ENCODE measurements at regions not wholly inside any gene's neighbourhood (a gene's known extent, or its start where the extent isn't known, plus 50 kb on each side); places are given as distances from the start of the nearest gene placed in this dataset.

GRCh38 chr3:30465454-30465853, 140.9 kb upstream of the TGFBR2 start:
- Histone ChIP-seq H3K27me3 (no peaks in the 10 kb centered on the region), H3K9me3 (no peaks in the 10 kb centered on the region), H3K36me3 (no peaks in the 10 kb centered on the region), H3K4me3 (no peak overlapping the region), H3K27ac (no peak overlapping the region), H3K4me1 (no peaks in the 10 kb centered on the region)
- TF ChIP-seq CTCF (IDR thresholded peaks at IDR 0.05) (no peak), POLR2AphosphoS5 (IDR thresholded peaks at IDR 0.05) (no peak)
- DNase-seq = no peak
- intact Hi-C loops (cut with DNase I; ENCODE audit: low total_unique reads) = no loop called here
- WGBS, 5 donors = 93 to 100% (median 100%) methylated on average over 2 of the region's 2 CpGs

- no peak overlapping the region for H3K4me3 ChIP-seq
- H3K4me1 ChIP-seq = peaks cover 0 to 4% (median 0%) of the 10 kb centered on the region in 4 donors
- WGBS, 5 donors = 68 to 86% (median 77%) methylated on average over 1 of the region's 1 CpG
- TF ChIP-seq EP300 (IDR thresholded peaks at IDR 0.05) (no peak), POLR2AphosphoS5 (IDR thresholded peaks at IDR 0.05) (no peak), POLR2A (IDR thresholded peaks at IDR 0.05) (no peak), CTCF (IDR thresholded peaks at IDR 0.05) (no peak)
- no peaks in the 10 kb centered on the region for H3K36me3 ChIP-seq
- intact Hi-C loops (cut with DNase I; ENCODE audit: low total_unique reads) = no loop called here
- H3K27me3 ChIP-seq = no peaks in the 10 kb centered on the region
- no peaks in the 10 kb centered on the region for H3K9me3 ChIP-seq
- H3K27ac ChIP-seq = no peak overlapping the region
- no peak for DNase-seq
Measured at GRCh38 chr3:30467596-30468238, 138.7 kb upstream of the TGFBR2 start.

GRCh38 chr3:30469133-30469532, 137.3 kb upstream of the TGFBR2 start:
- Histone ChIP-seq H3K36me3 (no peaks in the 10 kb centered on the region), H3K27ac (no peak overlapping the region), H3K27me3 (no peaks in the 10 kb centered on the region), H3K4me1 (peaks cover 0 to 5% (median 2%) of the 10 kb centered on the region in 4 donors), H3K4me3 (no peak overlapping the region), H3K9me3 (no peaks in the 10 kb centered on the region)
- no peak for DNase-seq
- TF ChIP-seq POLR2AphosphoS5 (IDR thresholded peaks at IDR 0.05) (no peak), EP300 (IDR thresholded peaks at IDR 0.05) (no peak), CTCF (IDR thresholded peaks at IDR 0.05) (no peak), POLR2A (IDR thresholded peaks at IDR 0.05) (no peak)
- intact Hi-C loops (cut with DNase I; ENCODE audit: low total_unique reads) = no loop called here

- Histone ChIP-seq H3K36me3 (no peaks in the 10 kb centered on the region), H3K27me3 (no peaks in the 10 kb centered on the region), H3K27ac (no peak overlapping the region), H3K9me3 (no peaks in the 10 kb centered on the region), H3K4me3 (no peak overlapping the region), H3K4me1 (peaks cover 0 to 5% (median 2%) of the 10 kb centered on the region in 4 donors)
- no peak for DNase-seq
- intact Hi-C loops (cut with DNase I; ENCODE audit: low total_unique reads) = no loop called here
- 88 to 94% (median 90%) methylated on average over 2 of the region's 2 CpGs for WGBS, 5 donors
- TF ChIP-seq EP300 (IDR thresholded peaks at IDR 0.05) (no peak), POLR2AphosphoS5 (IDR thresholded peaks at IDR 0.05) (no peak), POLR2A (IDR thresholded peaks at IDR 0.05) (no peak), CTCF (IDR thresholded peaks at IDR 0.05) (no peak)
Measured at GRCh38 chr3:30470496-30470895, 135.9 kb upstream of the TGFBR2 start.
